H1 (cell line): ENCODE measurements at regions not wholly inside any gene's neighbourhood (a gene's known extent, or its start where the extent isn't known, plus 50 kb on each side); places are given as distances from the start of the nearest gene placed in this dataset.

Experiments used
- CTCF ChIA-PET: fragments of 300-600 bp; sonication (Branson Sonifier 250); formaldehyde crosslinking; loops from one replicate; lab custom pipeline; 2021; ENCODE audit not compliant: partially characterized antibody; lab: Charles Lee
- POLR2A ChIA-PET: fragments of 300-600 bp; sonication (Branson Sonifier 250); formaldehyde crosslinking; loops from one replicate; lab custom pipeline; 2021; ENCODE audit warnings: inconsistent platforms; ENCODE audit not compliant: partially characterized antibody; lab: Charles Lee
- DNase-seq, 2 experiments: peaks; one replicate each; pipeline versions ENCODE4 v3.0.0 to v3.0.0-alpha.2; 2010 to 2022; ENCODE audit warnings: low spot score in 2 of 2, low read depth in 1 of 2, mixed read lengths in 1 of 2
- FAIRE-seq: peaks from 2 replicates; lab custom pipeline; 2011; peaks lifted over from hg19 to GRCh38; lab: Jason Lieb, UNC
- H2AFZ ChIP-seq: 2 replicates; pipeline ENCODE4 v1.8.1; 2012; ENCODE audit warnings: low read length, inconsistent platforms
- H2AK5ac ChIP-seq: 2 replicates; pipeline ENCODE4 v1.6.1; 2013; ENCODE audit warnings: low read depth, low read length
- H2BK120ac ChIP-seq: replicated peaks from 2 replicates; pipeline ENCODE3; 2013; ENCODE audit warnings: low read depth, low read length, inconsistent platforms
- H2BK12ac ChIP-seq: 2 replicates; pipeline ENCODE4 v1.6.1; 2013; ENCODE audit warnings: low read depth, low read length
- H2BK15ac ChIP-seq: 2 replicates; pipeline ENCODE4 v1.6.1; 2013; ENCODE audit warnings: low read length
- H2BK20ac ChIP-seq: 2 replicates; pipeline ENCODE4 v1.6.1; 2013; ENCODE audit warnings: low read length
- H2BK5ac ChIP-seq: 2 replicates; pipeline ENCODE4 v1.6.1; 2013; ENCODE audit warnings: low read depth, low read length
- H3K14ac ChIP-seq: 2 replicates; pipeline ENCODE4 v1.6.1; 2013; ENCODE audit warnings: inconsistent platforms; ENCODE audit not compliant: insufficient read length
- H3K18ac ChIP-seq: 2 replicates; pipeline ENCODE4 v1.6.1; 2013; ENCODE audit warnings: low read length; ENCODE audit errors: extremely low read depth
- H3K23ac ChIP-seq: 2 replicates; pipeline ENCODE4 v1.6.1; 2013; ENCODE audit warnings: inconsistent platforms; ENCODE audit not compliant: insufficient read length
- H3K23me2 ChIP-seq: 2 replicates; pipeline ENCODE4 v1.6.1; 2013; ENCODE audit warnings: low read depth, low read length
- H3K27ac ChIP-seq: 2 replicates; pipeline ENCODE4 v1.6.1; 2011; ENCODE audit warnings: low read depth, low read length, inconsistent platforms
- H3K27me3 ChIP-seq, 4 experiments: replicated peaks in 1 of 4; 1 replicate in 1 of 4; 2 replicates in 3 of 4; pipeline versions ENCODE4 v1.6.1 to v1.8.1; 2011 to 2013; ENCODE audit warnings: low read length in 3 of 4, mild to moderate bottlenecking in 3 of 4, inconsistent platforms in 2 of 4, mixed read lengths in 2 of 4, moderate library complexity in 1 of 4; ENCODE audit not compliant: control insufficient read depth in 3 of 4, insufficient read depth in 3 of 4; ENCODE audit errors: extremely low read depth in 1 of 4
- H3K36me3 ChIP-seq, 4 experiments: 2 replicates each; pipeline versions ENCODE4 v1.6.1 to v1.8.1; 2011 to 2013; ENCODE audit warnings: mild to moderate bottlenecking in 4 of 4, low read length in 3 of 4, moderate library complexity in 2 of 4, control low read depth in 1 of 4, inconsistent platforms in 1 of 4; ENCODE audit not compliant: insufficient read depth in 4 of 4, control insufficient read depth in 2 of 4
- H3K4ac ChIP-seq: replicated peaks from 2 replicates; pipeline ENCODE3; 2013; ENCODE audit warnings: low read length, low read depth, mixed read lengths, inconsistent platforms; ENCODE audit not compliant: insufficient read length
- H3K4me1 ChIP-seq, 4 experiments: replicated peaks in 1 of 4; 1 replicate in 1 of 4; 2 replicates in 3 of 4; pipeline versions ENCODE4 v1.6.1 to v1.8.1; 2011 to 2013; ENCODE audit warnings: low read length in 3 of 4, inconsistent platforms in 2 of 4, mixed read lengths in 1 of 4; ENCODE audit not compliant: insufficient read depth in 4 of 4, control insufficient read depth in 3 of 4
- H3K4me2 ChIP-seq, 2 experiments: 2 replicates each; pipeline versions ENCODE4 v1.6.1 to v1.8.1; 2011 to 2013; ENCODE audit warnings: low read depth in 2 of 2, low read length in 2 of 2, control low read depth in 1 of 2, inconsistent platforms in 1 of 2, mild to moderate bottlenecking in 1 of 2; ENCODE audit not compliant: insufficient read depth in 1 of 2
- H3K4me3 ChIP-seq, 4 experiments: fragments of 200-600, 300-600 bp in 1 of 4; sonication (generic), shearing (Covaris generic), sonication (Bioruptor Twin) in 1 of 4; 2 replicates each; pipeline versions ENCODE4 v1.5.1 to v1.8.1; 2011 to 2016; ENCODE audit warnings: low read length in 4 of 4, low read depth in 3 of 4, control low read depth in 2 of 4, inconsistent platforms in 2 of 4, mild to moderate bottlenecking in 2 of 4, mixed read lengths in 1 of 4, moderate library complexity in 1 of 4; ENCODE audit not compliant: insufficient read depth in 2 of 4; ENCODE audit errors: extremely low read depth in 1 of 4
- H3K56ac ChIP-seq: replicated peaks from 2 replicates; pipeline ENCODE3; 2013; ENCODE audit warnings: low read depth, mild to moderate bottlenecking, mixed read lengths, low read length, inconsistent platforms; ENCODE audit not compliant: insufficient read length
- H3K79me1 ChIP-seq: 2 replicates; pipeline ENCODE4 v1.6.1; 2013; ENCODE audit warnings: low read depth, low read length, control low read depth
- H3K79me2 ChIP-seq, 2 experiments: 2 replicates each; pipeline versions ENCODE4 v1.6.1 to v1.8.1; 2012 to 2013; ENCODE audit warnings: low read length in 2 of 2, mild to moderate bottlenecking in 2 of 2, inconsistent platforms in 1 of 2; ENCODE audit not compliant: insufficient read depth in 2 of 2, control insufficient read depth in 1 of 2
- H3K9ac ChIP-seq, 4 experiments: replicated peaks in 1 of 4; 1 replicate in 1 of 4; 2 replicates in 3 of 4; pipeline versions ENCODE4 v1.6.1 to v1.8.1; 2011 to 2013; ENCODE audit warnings: low read depth in 3 of 4, low read length in 3 of 4, control low read depth in 2 of 4, mild to moderate bottlenecking in 2 of 4, moderate library complexity in 2 of 4, inconsistent platforms in 1 of 4; ENCODE audit errors: extremely low read depth in 1 of 4
- H3K9me3 ChIP-seq, 2 experiments: 2 replicates each; pipeline versions ENCODE4 v1.6.1 to v1.8.1; 2012 to 2013; ENCODE audit warnings: mild to moderate bottlenecking in 2 of 2, moderate library complexity in 2 of 2, control low read depth in 1 of 2, inconsistent platforms in 1 of 2, low read depth in 1 of 2, low read length in 1 of 2, mixed read lengths in 1 of 2; ENCODE audit not compliant: insufficient read depth in 2 of 2
- H4K20me1 ChIP-seq, 2 experiments: replicated peaks in 1 of 2; 2 replicates each; pipeline versions ENCODE3 to v1.8.1; 2011 to 2013; ENCODE audit warnings: inconsistent platforms in 2 of 2, low read length in 2 of 2, mild to moderate bottlenecking in 1 of 2; ENCODE audit not compliant: insufficient read depth in 2 of 2, control insufficient read depth in 1 of 2
- H4K5ac ChIP-seq: 2 replicates; pipeline ENCODE4 v1.6.1; 2013; ENCODE audit warnings: low read length, low read depth, mixed read lengths, inconsistent platforms; ENCODE audit not compliant: insufficient read length
- H4K8ac ChIP-seq: 2 replicates; pipeline ENCODE4 v1.8.0; 2013; ENCODE audit warnings: mild to moderate bottlenecking, moderate library complexity, low read length, inconsistent platforms; ENCODE audit not compliant: insufficient read depth; ENCODE audit errors: extremely low read depth
- H4K91ac ChIP-seq: replicated peaks from 2 replicates; pipeline ENCODE3; 2013; ENCODE audit warnings: low read length, mixed read lengths, inconsistent platforms; ENCODE audit not compliant: insufficient read length
- CEBPB ChIP-seq: IDR thresholded peaks from 2 replicates; pipeline ENCODE4 v1.6.1; 2012; ENCODE audit warnings: low read depth, low read length
- GABPA ChIP-seq: IDR thresholded peaks from 2 replicates; pipeline ENCODE4 v1.6.1; 2011; ENCODE audit warnings: mild to moderate bottlenecking, low read length, moderate library complexity, borderline replicate concordance; ENCODE audit not compliant: insufficient read depth
- MAFK ChIP-seq: IDR thresholded peaks from 2 replicates; pipeline ENCODE4 v1.6.1; 2012; ENCODE audit warnings: low read depth, mild to moderate bottlenecking, improper control_type of control experiment, low read length
- RBBP5 ChIP-seq: IDR thresholded peaks from 2 replicates; pipeline ENCODE4 v1.7.1; 2012; ENCODE audit warnings: low read depth, mild to moderate bottlenecking, inconsistent platforms, low read length, moderate library complexity, borderline replicate concordance
- SP2 ChIP-seq: IDR thresholded peaks from 2 replicates; pipeline ENCODE4 v1.6.1; 2012; ENCODE audit warnings: mild to moderate bottlenecking, low read length, inconsistent platforms
- YY1 ChIP-seq: IDR thresholded peaks from 2 replicates; pipeline ENCODE4 v1.6.1; 2011; ENCODE audit warnings: low read depth, mild to moderate bottlenecking, low read length
- WGBS, 2 experiments: shearing (Covaris generic) in 1 of 2; methylation state at CpG; one replicate each; pipeline versions ENCODE4 v1.1.6 to v1.1.7; 2013 to 2015; ENCODE audit warnings: low lambda C conversion rate in 2 of 2, mixed read lengths in 2 of 2, inconsistent platforms in 1 of 2, low coverage in 1 of 2, missing lambda C conversion rate in 1 of 2; ENCODE audit not compliant: insufficient replicate concordance in 2 of 2, insufficient coverage in 1 of 2, insufficient read length in 1 of 2; ENCODE audit errors: extremely low coverage in 1 of 2, missing lambda C conversion rate in 1 of 2; 5-methylcytosine and 5-hydroxymethylcytosine counted together
- TF ChIP-seq, protein P1 (sequence below), 3 experiments: IDR thresholded peaks; 1 replicate in 2 of 3; 2 replicates in 1 of 3; pipeline versions ENCODE4 v1.5.1 to v1.6.1; 2011; ENCODE audit warnings: low read length in 3 of 3, mild to moderate bottlenecking in 3 of 3, inconsistent platforms in 2 of 3, low read depth in 1 of 3, moderate library complexity in 1 of 3; ENCODE audit not compliant: insufficient read depth in 1 of 3; ENCODE audit errors: control extremely low read depth in 1 of 3

- Histone ChIP-seq H2AK5ac (no peak overlapping the region), H4K8ac (no peak overlapping the region), H3K36me3 (no peaks in the 10 kb centered on the region), H3K9ac (no peak overlapping the region), H3K4me2 (no peak overlapping the region), H3K79me1 (no peaks in the 10 kb centered on the region), H4K5ac (no peak overlapping the region), H3K14ac (no peak overlapping the region), H3K27me3 (no peaks in the 10 kb centered on the region), H3K56ac (no peak overlapping the region), H3K4me1 (no peaks in the 10 kb centered on the region), H2BK120ac (no peak overlapping the region), H3K27ac (no peak overlapping the region), H2AFZ (no peak overlapping the region), H3K79me2 (no peaks in the 10 kb centered on the region), H3K18ac (no peak overlapping the region), H4K20me1 (no peaks in the 10 kb centered on the region), H3K23ac (no peak overlapping the region), H2BK12ac (no peak overlapping the region), H4K91ac (no peak overlapping the region), H3K9me3 (peaks cover 0 to 6% of the 10 kb centered on the region in 2 experiments; a peak in 1 of 4 replicates), H3K4ac (no peak overlapping the region), H3K23me2 (no peaks in the 10 kb centered on the region), H2BK20ac (no peak overlapping the region), H3K4me3 (no peak overlapping the region), H2BK15ac (no peak overlapping the region), H2BK5ac (no peak overlapping the region)
- CTCF ChIA-PET: no interaction called here
- DNase-seq (no peak), FAIRE-seq (no peak)
- POLR2A ChIA-PET: no interaction called here
- 70% methylated on average over 4 of the region's 4 CpGs; no CpG with 5 or more reads in 1 of the 2 experiments for WGBS, 2 experiments
- TF ChIP-seq MAFK (no peak), YY1 (no peak), GABPA (no peak), SP2 (no peak), CEBPB (no peak), RBBP5 (no peak)
- TF ChIP-seq, protein P1, sequence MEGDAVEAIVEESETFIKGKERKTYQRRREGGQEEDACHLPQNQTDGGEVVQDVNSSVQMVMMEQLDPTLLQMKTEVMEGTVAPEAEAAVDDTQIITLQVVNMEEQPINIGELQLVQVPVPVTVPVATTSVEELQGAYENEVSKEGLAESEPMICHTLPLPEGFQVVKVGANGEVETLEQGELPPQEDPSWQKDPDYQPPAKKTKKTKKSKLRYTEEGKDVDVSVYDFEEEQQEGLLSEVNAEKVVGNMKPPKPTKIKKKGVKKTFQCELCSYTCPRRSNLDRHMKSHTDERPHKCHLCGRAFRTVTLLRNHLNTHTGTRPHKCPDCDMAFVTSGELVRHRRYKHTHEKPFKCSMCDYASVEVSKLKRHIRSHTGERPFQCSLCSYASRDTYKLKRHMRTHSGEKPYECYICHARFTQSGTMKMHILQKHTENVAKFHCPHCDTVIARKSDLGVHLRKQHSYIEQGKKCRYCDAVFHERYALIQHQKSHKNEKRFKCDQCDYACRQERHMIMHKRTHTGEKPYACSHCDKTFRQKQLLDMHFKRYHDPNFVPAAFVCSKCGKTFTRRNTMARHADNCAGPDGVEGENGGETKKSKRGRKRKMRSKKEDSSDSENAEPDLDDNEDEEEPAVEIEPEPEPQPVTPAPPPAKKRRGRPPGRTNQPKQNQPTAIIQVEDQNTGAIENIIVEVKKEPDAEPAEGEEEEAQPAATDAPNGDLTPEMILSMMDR (IDR thresholded peaks at IDR 0.05; ENCODE audit: control extremely low read depth in 1 of 3, insufficient read depth in 1 of 3, low read depth in 1 of 3, low read length in 3 of 3): no peak
Observed at GRCh38 chr13:80504453-80504852, 163.5 kb upstream of the SPRY2 start.
